DOHH2 (cell line): ENCODE measurements at regions not wholly inside any gene's neighbourhood (a gene's known extent, or its start where the extent isn't known, plus 50 kb on each side); places are given as distances from the start of the nearest gene placed in this dataset.
"Not testable (repeated sequence)": the region's sequence is repeated elsewhere in the genome, so short reads cannot be mapped to it uniquely, and the experiment has no call there.

ENCODE experiments used
- EZH2phosphoT487 ChIP-seq: fragments of 200-600 bp; sonication (generic); IDR thresholded peaks from 2 replicates; pipeline ENCODE4 v1.6.1; 2017; ENCODE audit warnings: borderline replicate concordance, mild to moderate bottlenecking, antibody characterized with exemption, low read length, moderate library complexity, mixed read lengths
- TF ChIP-seq, protein P1 (sequence below): fragments of 200-600 bp; sonication (generic); IDR thresholded peaks from one replicate; pipeline ENCODE4 v1.5.1; 2014; ENCODE audit warnings: antibody characterized with exemption, mild to moderate bottlenecking, low read depth, low read length; ENCODE audit not compliant: poor library complexity, severe bottlenecking

DNA sequence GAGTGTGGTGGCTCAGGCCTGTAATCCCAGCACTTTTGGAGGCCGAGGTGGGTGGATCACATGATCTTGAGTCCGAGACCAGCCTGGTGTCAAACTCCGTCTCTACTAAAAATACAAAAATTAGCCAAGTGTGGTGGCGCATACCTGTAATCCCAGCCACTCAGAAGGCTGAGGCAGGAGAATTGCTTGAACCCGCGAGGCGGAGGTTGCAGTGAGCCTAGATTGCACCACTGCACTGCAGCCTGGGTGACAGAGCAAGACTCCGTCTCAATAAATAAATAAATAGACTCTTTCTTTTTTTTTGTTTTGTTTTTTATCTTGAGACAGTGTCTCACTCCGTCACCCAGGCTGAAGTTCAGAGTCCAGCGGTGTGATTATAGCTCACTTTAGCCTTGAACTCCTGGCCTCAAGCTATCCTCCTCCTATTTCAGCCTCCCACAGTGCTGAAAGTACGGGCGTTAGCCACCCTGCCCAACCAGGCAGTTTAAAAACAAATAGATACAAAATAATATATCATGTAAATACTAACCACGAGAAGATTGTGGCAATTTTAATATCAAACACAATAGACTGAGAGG, 1158.0 kb upstream of the TMEFF2 start:
- TF ChIP-seq, protein P1, sequence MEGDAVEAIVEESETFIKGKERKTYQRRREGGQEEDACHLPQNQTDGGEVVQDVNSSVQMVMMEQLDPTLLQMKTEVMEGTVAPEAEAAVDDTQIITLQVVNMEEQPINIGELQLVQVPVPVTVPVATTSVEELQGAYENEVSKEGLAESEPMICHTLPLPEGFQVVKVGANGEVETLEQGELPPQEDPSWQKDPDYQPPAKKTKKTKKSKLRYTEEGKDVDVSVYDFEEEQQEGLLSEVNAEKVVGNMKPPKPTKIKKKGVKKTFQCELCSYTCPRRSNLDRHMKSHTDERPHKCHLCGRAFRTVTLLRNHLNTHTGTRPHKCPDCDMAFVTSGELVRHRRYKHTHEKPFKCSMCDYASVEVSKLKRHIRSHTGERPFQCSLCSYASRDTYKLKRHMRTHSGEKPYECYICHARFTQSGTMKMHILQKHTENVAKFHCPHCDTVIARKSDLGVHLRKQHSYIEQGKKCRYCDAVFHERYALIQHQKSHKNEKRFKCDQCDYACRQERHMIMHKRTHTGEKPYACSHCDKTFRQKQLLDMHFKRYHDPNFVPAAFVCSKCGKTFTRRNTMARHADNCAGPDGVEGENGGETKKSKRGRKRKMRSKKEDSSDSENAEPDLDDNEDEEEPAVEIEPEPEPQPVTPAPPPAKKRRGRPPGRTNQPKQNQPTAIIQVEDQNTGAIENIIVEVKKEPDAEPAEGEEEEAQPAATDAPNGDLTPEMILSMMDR: not testable (repeated sequence)
- TF ChIP-seq EZH2phosphoT487: not testable (repeated sequence)
